CD4-positive, alpha-beta T cell treated with Interleukin-21 for 1 hour (primary cell): ENCODE measurements at regions not wholly inside any gene's neighbourhood (a gene's known extent, or its start where the extent isn't known, plus 50 kb on each side); places are given as distances from the start of the nearest gene placed in this dataset.

Experiments used
- DNase-seq: peaks from one replicate; pipeline ENCODE4 v3.0.0-alpha.2; 2020

GRCh38 chr7:131896165-131896863, 339.9 kb upstream of the PODXL start:
- no peak for DNase-seq

- DNase-seq: no peak
Measured at GRCh38 chr7:131895541-131896164, 339.2 kb upstream of the PODXL start.

GRCh38 chr7:131893631-131894340, 337.4 kb upstream of the PODXL start:
- DNase-seq: no peak

- peak; percentile 4 for DNase-seq
Measured at GRCh38 chr7:131890176-131890575, 333.7 kb upstream of the PODXL start.

GRCh38 chr7:131889572-131890150, 333.2 kb upstream of the PODXL start:
- DNase-seq: no peak

GRCh38 chr7:131883769-131884168, 327.3 kb upstream of the PODXL start:
- no peak for DNase-seq

- DNase-seq: no peak
Measured at GRCh38 chr7:131883196-131883595, 326.8 kb upstream of the PODXL start.

- DNase-seq: no peak
Measured at GRCh38 chr7:131882321-131882720, 325.9 kb upstream of the PODXL start.

GRCh38 chr7:131880078-131880477, 323.6 kb upstream of the PODXL start:
- DNase-seq: no peak

GRCh38 chr7:131879424-131879823, 323.0 kb upstream of the PODXL start:
- DNase-seq: no peak

GRCh38 chr7:131878777-131879176, 322.3 kb upstream of the PODXL start:
- no peak for DNase-seq

- no peak for DNase-seq
Measured at GRCh38 chr7:131873581-131873980, 317.2 kb upstream of the PODXL start.

GRCh38 chr7:131869986-131870385, 313.6 kb upstream of the PODXL start:
- no peak for DNase-seq

- no peak for DNase-seq
Measured at GRCh38 chr7:131869169-131869844, 312.9 kb upstream of the PODXL start.

GRCh38 chr7:131867461-131867860, 311.0 kb upstream of the PODXL start:
- no peak for DNase-seq

- no peak for DNase-seq
Measured at GRCh38 chr7:131865911-131866310, 309.5 kb upstream of the PODXL start.

- no peak for DNase-seq
Measured at GRCh38 chr7:131861620-131862346, 305.4 kb upstream of the PODXL start.

GRCh38 chr7:131859147-131859821, 302.9 kb upstream of the PODXL start:
- peak; percentile 23 for DNase-seq

- DNase-seq: no peak
Measured at GRCh38 chr7:131858611-131859010, 302.2 kb upstream of the PODXL start.

- no peak for DNase-seq
Measured at GRCh38 chr7:131849472-131849871, 293.0 kb upstream of the PODXL start.

- no peak for DNase-seq
Measured at GRCh38 chr7:131848033-131848432, 291.6 kb upstream of the PODXL start.
